Ovary (tissue), 7 donors: ENCODE measurements at regions not wholly inside any gene's neighbourhood (a gene's known extent, or its start where the extent isn't known, plus 50 kb on each side); places are given as distances from the start of the nearest gene placed in this dataset.

ENCODE experiments used
- DNase-seq, 5 donors: peaks; one replicate each; pipeline ENCODE4 v3.0.0-alpha.2; 2019 to 2020
- H3K27ac ChIP-seq, 2 donors: fragments of 200-600 bp; one replicate each; pipeline versions ENCODE4 v1.5.1 to v1.8.0; 2019 to 2022
- H3K27me3 ChIP-seq: fragments of 200-600 bp; one replicate; pipeline ENCODE4 v1.8.0; 2022
- H3K36me3 ChIP-seq: fragments of 200-600 bp; sonication (generic); one replicate; pipeline ENCODE4 v1.5.1; 2019
- H3K4me1 ChIP-seq: one replicate; pipeline ENCODE4 v1.8.1; 2013; ENCODE audit warnings: mild to moderate bottlenecking, moderate library complexity; ENCODE audit not compliant: insufficient read depth
- H3K4me3 ChIP-seq: fragments of 200-600 bp; sonication (generic); one replicate; pipeline ENCODE4 v1.5.1; 2017
- H3K9me3 ChIP-seq, 2 donors: fragments of 200-600 bp in 1 of 2; sonication (generic) in 1 of 2; one replicate each; pipeline versions ENCODE4 v1.5.1 to v1.8.1; 2013 to 2019; ENCODE audit warnings: mild to moderate bottlenecking in 1 of 2, moderate library complexity in 1 of 2
- CTCF ChIP-seq, 3 donors: fragments of 450-650 bp in 2 of 3; fragments of 200-600 bp in 1 of 3; IDR thresholded peaks; one replicate each; pipeline versions ENCODE4 v1.5.1 to v1.8.0; 2016 to 2022; ENCODE audit warnings: antibody characterized with exemption in 3 of 3, mild to moderate bottlenecking in 1 of 3
- EP300 ChIP-seq: sonication (generic); formaldehyde crosslinking; IDR thresholded peaks from one replicate; pipeline ENCODE4 v1.6.1; 2017; ENCODE audit warnings: antibody characterized with exemption
- POLR2A ChIP-seq: fragments of 450-650 bp; IDR thresholded peaks from one replicate; pipeline ENCODE4 v1.6.1; 2017; ENCODE audit warnings: antibody characterized with exemption, mild to moderate bottlenecking, moderate library complexity
- WGBS, 3 donors: extraction: QIAGEN DNeasy Blood & Tissue Kit in 1 of 3; methylation state at CpG; one replicate each; pipeline versions ENCODE4 v1.1.5 to v1.1.7; 2013 to 2017; 5-methylcytosine and 5-hydroxymethylcytosine counted together
- intact Hi-C, 4 donors: fragments of 100-400 bp; cut with DNase I; formaldehyde crosslinking; loops; one replicate each; pipeline versions ENCODE4 v1.11.0 to v1.15.1; 2022 to 2023
- donor health status: DM: no; HTN: no; CAD: no; lungs with moderate emphysema.
- donor health status: DM: no; HTN: no; CAD: no.
- donor health status: Bipolar disorder and iron deficiency.
- donor health status: DM: no; HTN: no; CAD: no.
- donor health status: DM: yes; HTN: yes; CAD: no.

GRCh38 chr14:87522575-87522974 is 470.4 kb downstream of the GALC start:
- TF ChIP-seq POLR2A, result no peak
- TF ChIP-seq CTCF (IDR thresholded peaks at IDR 0.05), result no peak
- no peak for TF ChIP-seq EP300
- intact Hi-C loops, result no loop called here
- H3K27ac ChIP-seq, result no peak overlapping the region

GRCh38 chr14:87508333-87508732 is 484.6 kb downstream of the GALC start:
- no peak overlapping the region for H3K27ac ChIP-seq
- H3K9me3 ChIP-seq, result no peaks in the 10 kb centered on the region
- DNase-seq, result no peak
- 75 to 88% (median 86%) methylated on average over 1 of the region's 1 CpG for WGBS, 3 donors
- intact Hi-C loops, result no loop called here
- no peaks in the 10 kb centered on the region for H3K4me1 ChIP-seq
- H3K27me3 ChIP-seq, result no peaks in the 10 kb centered on the region
- H3K4me3 ChIP-seq, result no peak overlapping the region
- no peak for TF ChIP-seq EP300
- no peak for TF ChIP-seq CTCF (IDR thresholded peaks at IDR 0.05)
- no peak for TF ChIP-seq POLR2A
- H3K36me3 ChIP-seq, result no peaks in the 10 kb centered on the region

More at GRCh38 chr14:87522575-87522974, 470.4 kb downstream of the GALC start:
- WGBS, 3 donors, result 0 to 5% (median 5%) methylated on average over 1 of the region's 1 CpG
- Histone ChIP-seq H3K9me3 (no peaks in the 10 kb centered on the region), H3K27me3 (no peaks in the 10 kb centered on the region), H3K36me3 (no peaks in the 10 kb centered on the region), H3K4me3 (no peak overlapping the region), H3K4me1 (no peaks in the 10 kb centered on the region)
- DNase-seq, result no peak

- no peaks in the 10 kb centered on the region for H3K9me3 ChIP-seq
- TF ChIP-seq POLR2A, result no peak
- no peak for TF ChIP-seq CTCF (IDR thresholded peaks at IDR 0.05)
- no peak for TF ChIP-seq EP300
- H3K27me3 ChIP-seq, result no peaks in the 10 kb centered on the region
- no peak for DNase-seq
- no peak overlapping the region for H3K4me3 ChIP-seq
- H3K27ac ChIP-seq, result no peak overlapping the region
- WGBS, 3 donors, result 57 to 65% (median 61%) methylated on average over 3 of the region's 3 CpGs
- H3K4me1 ChIP-seq, result no peaks in the 10 kb centered on the region
- intact Hi-C loops, result no loop called here
- no peaks in the 10 kb centered on the region for H3K36me3 ChIP-seq
Measured at GRCh38 chr14:87503711-87504110, 489.3 kb downstream of the GALC start.

GRCh38 chr14:87497301-87497700 is 495.7 kb downstream of the GALC start:
- Histone ChIP-seq H3K27ac (no peak overlapping the region), H3K9me3 (no peaks in the 10 kb centered on the region), H3K4me3 (no peak overlapping the region), H3K27me3 (no peaks in the 10 kb centered on the region), H3K4me1 (no peaks in the 10 kb centered on the region), H3K36me3 (no peaks in the 10 kb centered on the region)
- intact Hi-C loops, result no loop called here
- DNase-seq, result no peak
- 62 to 72% (median 69%) methylated on average over 3 of the region's 3 CpGs for WGBS, 3 donors
- TF ChIP-seq CTCF (IDR thresholded peaks at IDR 0.05) (no peak), POLR2A (no peak), EP300 (no peak)

- intact Hi-C loops, result no loop called here
- H3K4me3 ChIP-seq, result no peak overlapping the region
- no peak for DNase-seq
- no peaks in the 10 kb centered on the region for H3K27me3 ChIP-seq
- no peaks in the 10 kb centered on the region for H3K4me1 ChIP-seq
- TF ChIP-seq EP300 (no peak), CTCF (IDR thresholded peaks at IDR 0.05) (no peak)
- H3K27ac ChIP-seq, result no peak overlapping the region
- H3K36me3 ChIP-seq, result no peaks in the 10 kb centered on the region
- H3K9me3 ChIP-seq, result no peaks in the 10 kb centered on the region
Measured at GRCh38 chr14:87494010-87494409, 499.0 kb downstream of the GALC start.
